ENCODE measurements at regions not wholly inside any gene's neighbourhood (a gene's known extent, or its start where the extent isn't known, plus 50 kb on each side); places are given as distances from the start of the nearest gene placed in this dataset.

DNA sequence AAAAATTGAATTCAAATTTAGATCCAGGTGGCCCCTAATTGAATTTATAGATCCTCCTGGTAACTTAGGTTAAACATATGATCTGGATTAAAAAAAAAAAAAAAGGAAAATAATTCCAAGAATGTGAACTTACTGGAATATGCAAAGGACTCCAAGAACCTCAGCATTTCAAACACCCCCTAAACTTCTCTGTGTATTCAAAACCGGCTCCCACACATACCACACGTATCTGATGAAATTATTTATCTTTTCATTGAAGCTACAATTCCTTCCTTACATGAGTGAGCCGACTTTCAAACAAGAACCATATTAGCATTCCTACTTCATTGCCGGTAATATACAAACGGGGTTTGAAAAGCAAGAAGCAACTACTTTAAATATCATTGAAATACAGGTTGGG, 61.4 kb upstream of the FMN2 start:
- DNase-seq = no peak
- no peaks in the 10 kb centered on the region for H3K9me3 ChIP-seq
- H3K4me1 ChIP-seq (ENCODE audit: low read depth) = peaks cover 3% of the 10 kb centered on the region
- ATAC-seq = no peak
- TF ChIP-seq, protein P1, sequence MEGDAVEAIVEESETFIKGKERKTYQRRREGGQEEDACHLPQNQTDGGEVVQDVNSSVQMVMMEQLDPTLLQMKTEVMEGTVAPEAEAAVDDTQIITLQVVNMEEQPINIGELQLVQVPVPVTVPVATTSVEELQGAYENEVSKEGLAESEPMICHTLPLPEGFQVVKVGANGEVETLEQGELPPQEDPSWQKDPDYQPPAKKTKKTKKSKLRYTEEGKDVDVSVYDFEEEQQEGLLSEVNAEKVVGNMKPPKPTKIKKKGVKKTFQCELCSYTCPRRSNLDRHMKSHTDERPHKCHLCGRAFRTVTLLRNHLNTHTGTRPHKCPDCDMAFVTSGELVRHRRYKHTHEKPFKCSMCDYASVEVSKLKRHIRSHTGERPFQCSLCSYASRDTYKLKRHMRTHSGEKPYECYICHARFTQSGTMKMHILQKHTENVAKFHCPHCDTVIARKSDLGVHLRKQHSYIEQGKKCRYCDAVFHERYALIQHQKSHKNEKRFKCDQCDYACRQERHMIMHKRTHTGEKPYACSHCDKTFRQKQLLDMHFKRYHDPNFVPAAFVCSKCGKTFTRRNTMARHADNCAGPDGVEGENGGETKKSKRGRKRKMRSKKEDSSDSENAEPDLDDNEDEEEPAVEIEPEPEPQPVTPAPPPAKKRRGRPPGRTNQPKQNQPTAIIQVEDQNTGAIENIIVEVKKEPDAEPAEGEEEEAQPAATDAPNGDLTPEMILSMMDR (IDR thresholded peaks at IDR 0.05) = no peak
- H3K36me3 ChIP-seq (ENCODE audit: low read depth) = no peaks in the 10 kb centered on the region
- no peak overlapping the region for H3K4me3 ChIP-seq
- intact Hi-C loops (cut with DNase I, micrococcal nuclease) = no loop called here

DNA sequence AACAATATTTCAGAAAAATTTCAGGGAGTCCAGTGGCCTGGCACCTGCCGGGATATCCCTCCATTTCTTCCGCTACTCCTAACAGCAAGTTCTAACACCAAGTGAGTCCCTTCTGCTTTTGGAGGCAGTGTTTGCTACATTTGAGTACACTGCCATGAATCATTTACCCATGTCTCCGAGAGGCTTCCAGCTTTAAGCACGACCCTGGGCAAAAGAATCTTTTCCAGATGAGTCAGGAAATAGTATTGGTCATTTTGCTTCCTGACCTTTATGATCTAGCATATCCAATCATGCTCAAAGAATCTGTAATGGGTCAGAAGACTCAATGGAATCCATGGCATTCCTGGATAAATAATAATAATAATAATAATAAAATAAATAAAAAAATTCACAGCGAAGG, 60.7 kb upstream of the FMN2 start:
- peaks cover 3% of the 10 kb centered on the region for H3K4me1 ChIP-seq (ENCODE audit: low read depth)
- DNase-seq (no peak), ATAC-seq (no peak)
- H3K9me3 ChIP-seq = no peaks in the 10 kb centered on the region
- intact Hi-C loops (cut with DNase I, micrococcal nuclease) = no loop called here
- H3K4me3 ChIP-seq = no peak overlapping the region
- no peaks in the 10 kb centered on the region for H3K36me3 ChIP-seq (ENCODE audit: low read depth)
- TF ChIP-seq, protein P1 (IDR thresholded peaks at IDR 0.05) = no peak

DNA sequence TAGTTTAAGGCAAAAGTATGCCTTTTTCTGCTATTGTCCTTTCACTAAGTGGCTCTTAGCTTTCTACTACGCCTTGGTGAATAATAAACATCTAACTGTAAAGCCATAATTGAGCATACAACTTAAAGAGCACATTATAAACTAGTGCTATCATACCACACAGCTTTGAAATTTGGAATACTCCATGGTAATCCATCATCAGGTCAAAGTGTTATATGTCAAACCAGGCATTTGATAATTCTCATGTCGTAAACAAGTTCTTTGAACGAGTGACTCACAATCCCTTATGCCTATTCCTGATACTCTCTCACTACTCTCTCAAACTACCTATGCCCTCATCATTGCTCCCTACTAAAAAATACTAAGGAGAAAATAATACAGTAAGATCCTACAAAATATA, 60.3 kb upstream of the FMN2 start:
- TF ChIP-seq, protein P1 (IDR thresholded peaks at IDR 0.05) = no peak
- DNase-seq = no peak
- Histone ChIP-seq H3K36me3 (ENCODE audit: low read depth) (no peaks in the 10 kb centered on the region), H3K4me3 (no peak overlapping the region), H3K9me3 (no peaks in the 10 kb centered on the region), H3K4me1 (ENCODE audit: low read depth) (peaks cover 3% of the 10 kb centered on the region)
- peak; percentile 72 for ATAC-seq
- intact Hi-C loops (cut with DNase I, micrococcal nuclease) = no loop called here

GRCh38 chr1:240033406-240033805, 58.3 kb upstream of the FMN2 start:
- no peaks in the 10 kb centered on the region for H3K4me1 ChIP-seq (ENCODE audit: low read depth)
- no peak for ATAC-seq
- H3K36me3 ChIP-seq (ENCODE audit: low read depth) = no peaks in the 10 kb centered on the region
- no peaks in the 10 kb centered on the region for H3K9me3 ChIP-seq
- TF ChIP-seq, protein P1 (IDR thresholded peaks at IDR 0.05) = no peak
- intact Hi-C loops (cut with DNase I, micrococcal nuclease) = no loop called here
- no peak for DNase-seq
- H3K4me3 ChIP-seq = no peak overlapping the region

- H3K36me3 ChIP-seq (ENCODE audit: low read depth) = no peaks in the 10 kb centered on the region
- no peak overlapping the region for H3K4me3 ChIP-seq
- H3K4me1 ChIP-seq (ENCODE audit: low read depth) = no peaks in the 10 kb centered on the region
- no peak for DNase-seq
- ATAC-seq = no peak
- intact Hi-C loops (cut with DNase I, micrococcal nuclease) = no loop called here
- TF ChIP-seq, protein P1 (IDR thresholded peaks at IDR 0.05) = no peak
- H3K9me3 ChIP-seq = no peaks in the 10 kb centered on the region
Measured at GRCh38 chr1:240036526-240036925, 55.2 kb upstream of the FMN2 start.
